ENCODE measurements at regions not wholly inside any gene's neighbourhood (a gene's known extent, or its start where the extent isn't known, plus 50 kb on each side); places are given as distances from the start of the nearest gene placed in this dataset.

GRCh38 chr11:116226731-116227130 is 546.1 kb downstream of the BUD13 start:
- no TSS peak for BruUV-seq (replicated peaks)

More at GRCh38 chr11:116226731-116227130, 546.1 kb downstream of the BUD13 start:
- 0 out of 5 replicates have a peak, but pooled peaks cover 2 to 3% of the 10 kb centered on the region in 2 experiments for H3K27me3 ChIP-seq (ENCODE audit: control insufficient read depth in 1 of 2, insufficient read depth in 2 of 2, low read length in 2 of 2)
- no peak overlapping the region for H3K4me3 ChIP-seq (replicated peaks in 1 of 3; ENCODE audit: insufficient read depth in 1 of 3, low read depth in 2 of 3, low read length in 3 of 3)
- in situ Hi-C loops (cut with HindIII; ENCODE audit: extremely low pct_ligation_motif_present, low pct_unique_long_range_greater_than_20kb) (no loop called here), intact Hi-C loops (cut with micrococcal nuclease; ENCODE audit: unreplicated experiment) (no loop called here)
- H3K9ac ChIP-seq (ENCODE audit: insufficient read depth, low read depth, low read length): no peak overlapping the region
- H3K4me1 ChIP-seq (ENCODE audit: insufficient read depth, low read length): peaks cover 6% of the 10 kb centered on the region; the same call in 1 of the 2 replicates
- CTCF ChIA-PET (ENCODE audit: low intra/inter-chr PET ratio, low total read pairs): no interaction called here
- no peak overlapping the region for H3K27ac ChIP-seq (ENCODE audit: extremely low read length, insufficient read depth, low read length)
- POLR2A ChIA-PET: no interaction called here
- H2AFZ ChIP-seq (ENCODE audit: low read length): no peak overlapping the region
- ATAC-seq (no peak), FAIRE-seq (no peak), DNase-seq (ENCODE audit: low spot score) (no peak)
- H3K4me2 ChIP-seq (ENCODE audit: low read depth, low read length): no peak overlapping the region
- H4K20me1 ChIP-seq (ENCODE audit: insufficient read depth, low read length): peaks cover 4% of the 10 kb centered on the region; the same call in 1 of the 2 replicates
- H3K36me3 ChIP-seq (replicated peaks in 1 of 2; ENCODE audit: control insufficient read depth in 1 of 2, insufficient read depth in 2 of 2, low read length in 2 of 2): no peaks in the 10 kb centered on the region
- H3K79me2 ChIP-seq (ENCODE audit: insufficient read depth, low read length): no peaks in the 10 kb centered on the region
- TF ChIP-seq MBNL3 (CRISPR knock-in tag; conservative IDR thresholded peaks at IDR 0.05): no peak
- no peak for TF ChIP-seq HNRNPUL1 (IDR thresholded peaks at IDR 0.05; ENCODE audit: low read depth, low read length)
- no peak for TF ChIP-seq BRD4 (CRISPR knock-in tag; IDR thresholded peaks at IDR 0.05)
- TF ChIP-seq ZFP90 (CRISPR knock-in tag; IDR thresholded peaks at IDR 0.05; ENCODE audit: borderline replicate concordance): no peak
- TF ChIP-seq RAD21 (CRISPR knock-in tag; IDR thresholded peaks at IDR 0.05): no peak
- no peak for TF ChIP-seq HHEX (CRISPR knock-in tag; IDR thresholded peaks at IDR 0.05)
- no peak for TF ChIP-seq NFAT5 (CRISPR knock-in tag; IDR thresholded peaks at IDR 0.05)
- no peak for TF ChIP-seq ARNT (IDR thresholded peaks at IDR 0.05)
- no peak for TF ChIP-seq ZNF263 (CRISPR knock-in tag; IDR thresholded peaks at IDR 0.05)
- TF ChIP-seq ZUFSP (CRISPR knock-in tag; IDR thresholded peaks at IDR 0.05; ENCODE audit: borderline replicate concordance): no peak
- no peak for TF ChIP-seq NCOA1 (CRISPR knock-in tag; IDR thresholded peaks at IDR 0.05)
- H3K9me3 ChIP-seq (ENCODE audit: low read length): no peaks in the 10 kb centered on the region
- WGBS (ENCODE audit: low lambda C conversion rate): 39% methylated on average over 3 of the region's 3 CpGs

Data from HepG2 (cell line).